Middle frontal gyrus (tissue), 1 donor: ENCODE measurements at regions not wholly inside any gene's neighbourhood (a gene's known extent, or its start where the extent isn't known, plus 50 kb on each side); places are given as distances from the start of the nearest gene placed in this dataset.

Experiments
- DNase-seq: peaks from one replicate; pipeline ENCODE4 v3.0.0-alpha.2; 2015; ENCODE audit warnings: low spot score; ENCODE audit errors: extremely low spot score

DNA sequence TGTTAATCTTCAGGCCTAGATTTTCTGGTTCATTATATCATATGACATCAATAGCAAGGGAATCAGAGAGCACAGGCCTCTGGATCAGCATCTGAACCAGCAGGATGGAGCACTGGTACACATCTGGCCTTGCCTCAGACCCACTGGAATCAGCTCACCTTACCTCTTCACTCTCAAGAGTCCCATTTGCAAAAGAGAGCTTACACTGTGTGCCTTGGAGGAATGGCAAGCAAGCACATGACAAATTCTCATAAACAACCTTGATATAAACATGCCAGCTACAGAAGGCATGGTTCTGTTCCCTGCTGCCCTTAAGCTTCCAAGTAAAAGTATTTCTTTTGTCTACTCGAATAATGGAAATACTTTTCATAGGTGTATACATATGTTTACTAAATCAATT, 128.6 kb upstream of the CPM start:
- no peak for DNase-seq

DNA sequence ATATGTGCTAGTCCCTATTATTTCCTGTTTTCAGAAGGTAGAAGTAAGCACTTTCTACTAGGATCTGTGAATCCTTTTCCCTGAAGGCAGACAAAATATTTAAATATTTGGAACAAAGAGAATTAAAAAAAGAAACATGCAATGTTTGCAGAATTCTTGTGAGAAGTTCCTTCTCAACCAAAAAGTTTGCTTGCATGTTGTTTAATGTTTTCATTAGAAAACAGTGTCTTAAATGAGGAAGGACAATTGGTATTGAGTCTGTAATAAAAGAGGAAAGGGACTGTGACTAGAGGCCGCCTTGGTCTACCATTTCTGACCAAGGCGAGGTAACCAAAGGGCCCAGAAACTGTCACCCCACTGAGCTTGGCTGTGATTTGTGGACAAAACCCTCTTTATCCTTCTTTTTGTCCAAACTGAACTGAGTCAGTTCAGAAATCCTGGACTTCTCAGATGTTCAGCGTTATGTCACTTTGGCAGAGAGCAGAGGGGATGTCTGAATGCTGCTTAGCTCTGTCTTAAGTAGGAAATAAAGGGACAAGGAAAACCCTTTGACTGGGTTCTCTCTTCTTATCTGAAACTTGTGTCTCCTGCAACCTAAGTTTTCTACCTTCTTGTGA, 129.8 kb upstream of the CPM start:
- no peak for DNase-seq

DNA sequence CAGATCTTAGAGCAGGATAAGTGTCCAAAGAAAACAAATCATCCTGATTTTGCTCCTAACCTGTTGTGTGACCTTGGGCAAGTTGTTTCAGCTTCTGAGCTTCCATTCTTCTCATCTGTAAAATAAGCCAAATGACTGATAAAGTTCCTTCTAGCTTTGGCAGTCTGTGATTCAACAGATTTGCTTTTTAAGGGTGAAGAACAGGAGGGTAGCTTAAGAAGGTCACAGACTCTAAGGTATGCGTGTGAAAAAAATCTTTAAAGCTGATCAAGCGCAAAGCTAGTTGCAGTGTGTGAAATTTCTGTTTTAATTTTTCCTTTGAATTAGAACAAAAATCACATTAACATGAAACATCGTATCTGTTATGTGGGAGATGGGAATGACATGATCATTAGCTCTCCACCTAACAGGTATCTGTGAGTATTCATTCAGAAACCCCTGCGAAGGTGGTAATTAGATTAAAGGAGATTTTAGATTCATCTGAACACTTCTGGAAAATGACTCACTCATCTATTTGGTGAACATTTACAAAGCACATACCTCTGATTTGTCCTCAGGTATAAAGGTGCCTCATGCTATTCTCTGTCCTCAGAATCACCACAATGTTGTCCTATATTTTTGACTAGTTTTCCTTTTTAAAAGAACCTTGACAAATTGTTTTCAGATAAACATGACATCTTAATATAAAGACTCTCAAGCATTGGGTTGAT, 131.9 kb upstream of the CPM start:
- DNase-seq: no peak

DNA sequence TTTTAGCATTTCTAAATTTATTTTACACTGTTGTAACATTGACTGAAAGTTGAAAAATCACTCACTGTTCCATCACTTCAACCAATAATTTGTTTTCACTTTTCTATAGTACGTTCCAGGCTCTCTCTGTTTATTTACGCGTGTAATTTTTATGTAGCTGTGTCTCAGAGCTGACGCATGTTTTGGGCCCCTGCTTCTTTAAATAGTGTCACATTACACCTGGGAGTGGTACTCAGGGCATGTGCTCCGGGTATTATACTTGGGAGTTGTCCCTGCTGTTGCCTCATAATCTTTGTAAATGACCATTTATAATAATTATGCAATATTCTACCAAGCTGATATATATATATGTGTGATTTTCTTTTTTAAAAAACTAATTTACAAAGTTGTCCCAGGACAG, 132.8 kb upstream of the CPM start:
- no peak for DNase-seq

DNA sequence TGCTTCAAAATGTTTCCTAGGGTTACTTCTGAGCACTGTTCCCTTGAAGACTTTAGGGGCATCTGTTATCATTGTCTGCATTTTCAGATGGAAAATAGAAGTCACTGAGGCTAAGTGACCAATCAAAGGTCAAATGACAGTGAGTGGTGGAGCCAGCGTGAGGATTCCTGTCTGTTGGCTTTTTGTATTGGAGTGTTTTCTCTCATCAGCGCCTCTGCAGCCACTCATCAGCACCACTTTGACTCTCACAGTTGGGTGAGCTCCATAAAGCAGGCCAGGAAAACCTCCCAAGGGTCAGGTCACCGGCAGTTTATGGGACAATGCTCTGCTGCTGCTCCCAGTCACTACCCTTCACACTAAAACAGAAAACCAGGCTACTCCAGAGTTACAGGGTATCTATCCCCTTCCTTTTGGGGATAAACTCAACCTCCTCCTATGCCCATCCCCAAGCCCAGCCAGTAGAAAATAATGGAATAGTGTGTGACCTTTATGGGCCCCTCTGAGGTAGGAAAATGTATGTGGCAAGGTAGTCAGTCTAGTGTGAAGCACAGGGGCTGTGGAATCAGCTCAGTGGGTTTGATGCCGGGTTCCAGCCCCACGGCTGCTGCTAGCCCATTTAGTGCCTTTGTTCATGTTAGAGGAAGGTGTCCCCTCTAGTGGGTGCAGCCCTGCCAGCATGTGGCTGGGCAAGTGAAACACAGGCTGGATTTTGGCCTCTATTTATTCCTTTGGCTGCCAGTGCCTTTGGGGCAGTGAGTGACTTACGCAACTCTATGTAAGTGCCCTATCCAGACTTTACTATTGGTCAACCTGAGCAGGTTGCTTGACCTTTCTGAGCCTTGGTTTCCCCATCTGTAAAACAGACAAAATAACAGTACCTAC, 133.8 kb upstream of the CPM start:
- DNase-seq: no peak

DNA sequence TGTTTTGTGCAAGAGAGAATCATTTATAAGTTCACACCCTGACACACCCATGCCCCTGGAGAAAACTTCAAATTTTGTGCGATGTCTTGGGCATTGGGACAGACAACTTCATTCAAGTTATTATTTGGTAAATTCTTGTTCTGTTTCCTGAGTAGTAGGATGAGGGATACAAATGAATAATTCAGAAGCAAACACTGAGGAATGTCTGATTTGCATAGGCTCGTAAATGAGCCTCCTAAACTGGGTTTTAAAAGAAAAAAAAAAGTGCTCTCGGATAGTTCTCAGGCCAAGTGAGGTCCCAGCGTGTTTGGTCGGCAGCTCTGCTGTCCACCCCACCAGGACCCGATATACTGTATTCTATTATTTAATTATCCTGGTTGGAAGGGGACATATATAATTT, 134.7 kb upstream of the CPM start:
- DNase-seq: no peak

DNA sequence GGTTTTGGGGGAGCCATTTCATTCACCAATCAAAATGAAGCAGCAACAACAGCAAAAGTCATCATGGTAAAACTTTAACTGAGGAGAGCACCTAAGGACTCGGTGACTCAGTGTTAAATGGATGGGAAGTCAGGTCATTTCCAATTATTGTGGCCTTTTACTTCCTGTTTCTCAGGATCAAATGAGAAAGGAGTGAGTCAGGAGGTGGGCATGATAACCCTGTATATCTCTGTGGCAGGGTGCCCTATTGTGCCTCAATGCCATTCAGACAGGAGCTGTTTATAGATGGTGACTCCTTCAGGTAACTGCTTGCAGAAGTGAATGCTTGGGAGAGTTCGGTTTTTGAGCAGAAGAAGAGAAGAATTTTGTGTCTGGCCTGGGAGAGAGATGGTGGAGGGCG, 135.5 kb upstream of the CPM start:
- no peak for DNase-seq

DNA sequence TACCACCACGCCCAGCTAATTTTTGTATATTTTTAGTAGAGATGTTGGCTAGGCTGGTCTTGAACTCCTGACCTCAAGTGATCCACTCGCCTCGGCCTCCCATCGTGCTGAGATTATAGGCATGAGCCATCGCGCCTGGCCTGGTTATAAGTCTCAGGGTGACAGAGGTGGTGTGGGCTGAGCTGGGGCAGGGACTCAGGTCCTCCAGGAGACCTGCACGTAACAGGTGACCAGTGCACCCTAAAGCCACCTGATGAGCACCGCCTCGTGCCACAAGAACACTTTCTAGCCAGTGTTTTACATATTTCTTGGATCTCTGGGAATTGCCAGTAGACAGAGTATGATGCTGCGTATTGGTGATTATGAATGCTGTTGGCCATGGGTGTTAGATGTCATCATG, 136.5 kb upstream of the CPM start:
- DNase-seq: no peak

DNA sequence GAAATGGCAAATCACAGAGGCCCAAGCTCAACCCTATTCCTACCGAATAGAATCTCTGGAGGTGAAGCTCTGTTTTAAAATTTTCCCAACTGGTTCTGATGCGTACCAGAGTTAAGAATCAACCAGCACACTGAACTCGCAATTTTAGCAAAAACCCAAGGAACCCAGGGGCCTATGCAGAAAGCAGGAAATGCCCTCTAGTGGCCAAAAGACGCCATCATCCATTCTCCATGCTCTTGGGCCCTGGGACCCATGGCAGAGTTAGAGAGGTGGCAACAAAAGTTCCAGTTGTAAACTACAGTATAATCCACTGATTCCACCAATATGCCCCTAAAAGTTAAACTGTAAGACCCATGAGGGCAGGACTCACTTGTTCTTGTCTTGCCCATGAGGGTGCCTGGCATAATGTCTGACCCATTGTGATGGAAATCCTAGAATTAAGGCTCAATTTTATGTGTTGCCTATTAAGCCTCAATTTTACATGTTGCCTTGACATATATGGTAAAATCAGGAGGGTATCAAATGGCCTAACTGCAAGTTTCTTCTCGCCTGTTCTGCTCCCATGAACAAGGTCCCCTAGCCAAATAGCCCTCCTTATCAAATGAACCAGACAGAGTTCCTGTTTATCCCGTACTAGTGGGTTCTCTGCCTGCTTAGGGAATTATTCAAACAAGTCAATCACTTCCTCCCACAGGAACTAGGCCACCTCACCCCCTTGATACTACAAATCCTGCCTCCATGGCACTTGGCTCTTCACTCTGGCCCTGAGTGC, 137.5 kb upstream of the CPM start:
- peak; percentile 65 for DNase-seq

DNA sequence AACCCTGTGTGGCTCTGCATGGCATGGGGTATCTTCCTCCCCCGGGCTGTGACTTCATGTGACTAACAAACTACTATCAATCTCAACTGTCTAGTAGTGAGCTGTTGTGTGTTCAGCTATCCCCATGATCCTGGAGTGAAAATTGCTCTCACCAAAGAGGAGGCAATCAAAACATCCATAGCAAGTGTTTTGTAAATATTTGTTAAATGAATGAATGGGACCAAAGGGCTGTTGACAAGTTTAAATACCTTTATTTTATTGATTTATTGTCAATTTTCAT, 138.1 kb upstream of the CPM start:
- no peak for DNase-seq

DNA sequence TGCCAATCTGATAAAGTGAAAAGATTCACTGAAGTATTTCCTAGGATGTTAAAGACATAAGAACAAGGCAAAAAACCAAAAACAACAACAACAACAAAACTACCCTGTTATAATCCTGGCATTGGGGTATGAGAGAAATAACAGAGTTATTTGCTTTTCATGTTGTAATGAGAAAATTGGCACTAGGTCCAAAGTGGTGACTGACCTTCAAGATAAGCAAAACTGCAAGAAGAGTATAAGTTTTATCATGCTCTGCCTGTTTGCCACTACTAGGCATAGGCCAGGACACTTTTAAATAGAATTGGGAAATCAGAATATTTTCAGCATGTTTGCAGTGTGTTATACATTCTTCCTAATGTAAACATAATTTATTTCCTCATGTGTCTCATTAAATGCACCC, 140.1 kb upstream of the CPM start:
- no peak for DNase-seq

DNA sequence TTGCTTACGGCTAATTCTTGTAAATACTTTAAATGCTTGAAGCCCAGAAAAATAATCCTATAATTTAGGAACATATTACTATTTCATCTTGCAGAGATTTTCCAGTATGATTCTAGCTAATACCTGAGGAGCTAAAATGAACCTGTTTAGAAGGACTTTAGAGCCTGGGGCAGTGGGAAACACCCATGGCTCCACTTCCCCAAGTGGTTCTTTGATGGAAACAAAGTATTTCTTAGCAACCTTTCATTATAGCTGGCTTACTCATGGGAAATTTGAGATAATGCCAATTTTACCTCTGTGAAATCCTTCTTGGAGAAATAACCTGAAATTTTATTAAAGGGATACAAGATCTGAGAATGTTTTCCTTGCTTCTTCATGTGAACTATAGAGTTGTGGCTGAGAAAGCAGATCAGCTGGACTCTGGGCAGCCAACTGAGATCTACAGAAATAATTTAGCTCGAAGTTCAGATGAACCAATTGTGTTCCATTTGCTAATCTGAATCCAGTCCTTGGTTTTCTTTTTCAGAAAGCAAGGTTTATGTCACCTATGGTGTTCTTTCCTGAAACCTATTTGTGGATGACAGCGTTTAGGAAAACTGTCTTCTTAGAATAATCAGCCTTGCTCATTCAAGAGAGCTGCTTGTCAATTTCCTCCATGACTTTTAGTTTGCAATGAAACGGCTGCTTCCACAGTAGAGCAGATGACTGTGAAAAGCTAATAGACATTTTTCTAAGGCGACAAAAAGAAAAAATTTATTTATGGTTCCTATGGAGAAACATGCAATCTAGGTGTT, 141.8 kb upstream of the CPM start:
- DNase-seq: no peak

DNA sequence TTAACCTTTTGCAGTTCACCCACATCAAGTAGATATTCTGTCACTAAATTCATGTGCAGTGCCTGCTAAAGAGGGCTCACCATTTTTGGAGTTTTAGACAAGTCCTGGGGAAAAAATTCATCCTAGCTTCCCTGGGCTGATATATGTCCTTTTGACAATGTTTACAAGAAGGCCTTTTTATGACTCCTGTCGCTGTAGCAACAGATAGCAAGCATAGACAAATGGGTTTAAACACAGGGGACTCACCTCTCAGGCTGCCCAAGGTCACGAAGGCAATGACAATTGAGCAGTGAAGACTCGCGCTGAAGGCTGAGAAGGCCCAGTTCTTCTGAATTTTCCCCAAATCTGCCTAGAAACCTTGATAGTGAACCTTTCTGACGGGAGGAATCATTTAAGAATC, 150.7 kb upstream of the CPM start:
- no peak for DNase-seq

DNA sequence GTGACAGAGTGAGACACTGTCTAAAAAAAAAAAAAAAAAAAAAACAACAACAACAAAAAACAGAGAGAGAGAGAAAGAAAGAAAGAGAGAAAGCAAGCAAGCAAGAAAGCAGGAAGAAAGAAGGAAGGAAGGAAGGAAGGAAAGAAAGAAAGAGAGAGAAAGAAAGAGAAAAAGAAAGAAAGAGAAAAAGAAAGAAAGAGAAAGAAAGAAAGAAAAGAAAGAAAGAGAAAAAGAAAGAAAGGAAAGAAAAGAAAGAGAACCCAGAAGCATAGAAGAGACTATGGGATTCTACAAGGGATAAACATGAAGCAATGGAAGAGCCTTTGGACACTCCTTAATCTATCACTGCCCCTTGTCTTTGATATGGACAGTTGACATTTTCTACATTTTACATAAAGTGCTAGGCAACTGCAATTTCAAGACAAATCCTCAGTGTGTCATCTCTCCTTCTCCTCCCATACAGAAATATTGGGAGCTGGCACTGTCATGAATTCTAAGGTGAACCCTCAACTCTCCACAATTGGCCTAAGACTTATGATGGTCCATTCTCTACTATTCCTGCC, 151.9 kb upstream of the CPM start:
- DNase-seq: no peak

DNA sequence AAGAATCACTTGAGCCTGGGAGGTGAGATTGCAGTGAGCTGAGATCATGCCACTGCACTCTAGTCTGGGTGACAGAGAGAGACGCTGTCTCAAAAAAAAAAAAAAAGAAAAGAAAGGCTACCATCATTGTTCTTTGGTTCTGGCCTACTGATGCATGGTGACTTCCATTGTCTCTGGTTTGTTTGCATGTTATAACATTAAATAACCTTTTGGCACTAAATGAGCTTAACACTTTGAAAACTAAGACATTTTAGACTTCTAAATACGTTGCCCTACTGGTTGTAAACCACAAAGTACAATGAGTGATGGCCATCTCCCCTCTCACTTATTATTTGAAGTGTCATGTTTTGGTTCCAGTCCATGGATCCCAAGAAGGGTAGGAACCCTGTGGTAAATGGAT, 152.9 kb upstream of the CPM start:
- DNase-seq: no peak

DNA sequence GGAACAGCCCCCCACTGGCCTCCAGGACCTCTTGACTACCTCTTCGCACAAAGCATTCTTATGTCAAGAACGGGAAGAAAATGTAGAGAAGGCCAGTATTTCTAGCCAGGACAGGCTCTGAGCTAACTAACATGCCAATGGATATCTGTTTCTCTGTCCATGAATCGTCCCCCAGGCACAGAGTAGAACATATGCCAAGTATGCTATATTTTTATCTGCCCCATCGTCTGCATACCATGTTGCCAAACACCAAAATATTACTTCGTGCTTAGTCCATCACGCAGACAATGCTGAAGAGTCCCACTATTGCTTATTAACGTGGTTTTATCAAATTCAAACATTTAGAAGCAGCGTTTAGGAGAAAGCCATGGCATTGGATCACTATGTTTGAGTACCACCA, 151.4 kb upstream of the CPSF6 start:
- no peak for DNase-seq

DNA sequence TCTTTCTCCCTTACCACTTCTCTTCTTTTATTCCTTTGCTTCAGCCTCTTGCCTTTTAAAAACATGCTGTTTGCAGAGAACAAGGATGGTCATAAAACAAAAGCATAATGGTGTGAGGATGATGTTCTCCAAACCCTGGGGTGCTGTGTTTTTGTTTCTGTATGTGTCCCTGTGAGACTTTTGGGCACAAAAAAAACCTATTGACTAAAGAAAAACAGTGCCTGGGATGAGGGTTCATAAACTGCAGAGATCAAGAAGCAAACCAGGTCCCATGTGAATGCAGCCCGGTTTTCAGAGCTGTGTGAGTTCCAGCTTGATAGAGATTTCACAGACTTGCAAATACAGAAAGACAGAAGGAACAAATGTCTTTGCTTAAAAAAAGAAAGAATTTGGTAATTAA, 148.6 kb upstream of the CPSF6 start:
- DNase-seq: no peak

DNA sequence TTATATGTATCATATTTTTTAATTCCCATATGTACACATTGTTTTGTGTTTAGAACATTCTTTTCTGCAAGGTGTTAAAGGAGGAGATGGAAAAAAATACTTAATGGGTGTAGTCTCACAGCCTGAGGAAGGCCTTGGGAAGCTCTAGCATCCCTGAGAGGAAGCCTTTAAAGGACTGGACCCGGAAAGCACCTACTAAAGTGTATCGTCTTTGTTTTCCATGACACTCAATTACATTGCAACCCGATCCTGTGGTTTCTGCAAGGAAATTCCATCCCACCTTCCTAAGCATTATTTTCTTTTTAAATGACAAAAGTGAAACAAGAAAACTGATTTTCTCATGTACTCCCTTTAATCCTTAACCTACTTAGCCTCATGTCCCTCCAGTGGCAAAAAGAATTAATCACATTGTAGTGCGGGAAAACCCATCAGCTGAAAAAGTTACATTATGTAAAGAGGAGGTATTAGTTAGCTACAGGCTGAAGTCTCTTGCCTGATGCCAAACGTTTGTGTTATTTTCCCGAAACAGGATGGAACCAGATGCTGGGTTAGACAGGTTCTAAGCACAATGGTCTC, 147.8 kb upstream of the CPSF6 start:
- DNase-seq: no peak

DNA sequence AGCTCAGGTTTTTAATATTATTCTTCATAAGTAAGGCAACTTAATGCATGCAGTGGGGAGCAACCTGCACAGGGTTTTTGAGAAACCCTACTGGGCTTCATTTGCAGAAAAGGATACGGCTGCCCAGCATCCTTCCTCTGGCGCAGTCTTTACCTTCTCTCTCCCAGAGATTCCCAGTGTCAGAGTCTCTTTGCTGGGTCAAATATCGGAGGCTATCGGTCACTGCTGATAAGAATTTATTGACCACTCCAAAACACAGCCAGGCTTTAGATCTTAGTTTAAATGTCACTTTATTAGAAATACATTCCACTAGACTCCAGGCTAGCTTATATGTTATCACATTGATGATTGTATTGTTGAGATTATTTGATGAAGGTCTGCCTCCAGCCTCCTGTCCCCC, 147.2 kb upstream of the CPSF6 start:
- DNase-seq: no peak

DNA sequence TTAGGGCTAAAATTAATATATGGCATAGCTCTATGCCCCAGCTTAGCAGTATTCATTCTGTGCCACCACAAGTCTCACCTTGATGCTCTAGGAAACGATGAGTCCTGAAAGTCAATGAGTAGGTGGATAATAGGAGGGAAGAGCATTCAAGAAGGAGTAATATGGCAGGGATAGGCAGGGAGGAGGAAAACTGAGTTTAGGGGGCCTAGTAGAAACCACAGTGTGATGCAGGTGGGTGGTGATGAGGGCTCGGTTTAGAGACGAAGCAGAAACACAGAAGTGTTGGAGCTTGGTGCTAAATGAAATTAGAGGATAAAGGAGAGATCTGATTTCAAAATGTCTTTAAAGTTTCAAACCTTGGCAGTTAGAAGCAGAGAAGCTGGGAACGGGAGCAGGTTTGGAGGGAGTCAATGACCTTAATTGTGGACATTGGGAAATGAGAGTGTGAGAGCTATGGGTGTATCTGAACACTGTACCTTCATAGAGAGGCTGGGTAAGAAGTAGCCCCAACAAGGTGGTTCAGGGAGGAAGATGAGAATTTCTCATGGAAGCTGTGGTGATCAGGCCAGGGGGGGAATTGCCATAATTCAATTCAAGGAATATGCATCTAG, 144.7 kb upstream of the CPSF6 start:
- no peak for DNase-seq
